ENCODE measurements at regions not wholly inside any gene's neighbourhood (a gene's known extent, or its start where the extent isn't known, plus 50 kb on each side); places are given as distances from the start of the nearest gene placed in this dataset.

GRCh38 chr5:13477118-13477737, 467.3 kb downstream of the DNAH5 start:
- TF ChIP-seq YY1 (IDR thresholded peaks at IDR 0.05; ENCODE audit: insufficient read depth, insufficient read length) (no peak), ZNF274 (IDR thresholded peaks at IDR 0.05; ENCODE audit: low read depth, low read length) (no peak)

All from NT2/D1 (cell line).